HEK293T (cell line): ENCODE measurements at regions not wholly inside any gene's neighbourhood (a gene's known extent, or its start where the extent isn't known, plus 50 kb on each side); places are given as distances from the start of the nearest gene placed in this dataset.

Experiments used
- FOXA1 ChIP-seq: fragments of 450-650 bp; IDR thresholded peaks from 2 replicates; pipeline ENCODE4 v1.6.1; 2016; ENCODE audit warnings: mild to moderate bottlenecking
- L3MBTL2 ChIP-seq: fragments of 450-650 bp; conservative IDR thresholded peaks from 2 replicates; pipeline ENCODE4 v1.6.1; 2016; ENCODE audit warnings: mild to moderate bottlenecking

DNA sequence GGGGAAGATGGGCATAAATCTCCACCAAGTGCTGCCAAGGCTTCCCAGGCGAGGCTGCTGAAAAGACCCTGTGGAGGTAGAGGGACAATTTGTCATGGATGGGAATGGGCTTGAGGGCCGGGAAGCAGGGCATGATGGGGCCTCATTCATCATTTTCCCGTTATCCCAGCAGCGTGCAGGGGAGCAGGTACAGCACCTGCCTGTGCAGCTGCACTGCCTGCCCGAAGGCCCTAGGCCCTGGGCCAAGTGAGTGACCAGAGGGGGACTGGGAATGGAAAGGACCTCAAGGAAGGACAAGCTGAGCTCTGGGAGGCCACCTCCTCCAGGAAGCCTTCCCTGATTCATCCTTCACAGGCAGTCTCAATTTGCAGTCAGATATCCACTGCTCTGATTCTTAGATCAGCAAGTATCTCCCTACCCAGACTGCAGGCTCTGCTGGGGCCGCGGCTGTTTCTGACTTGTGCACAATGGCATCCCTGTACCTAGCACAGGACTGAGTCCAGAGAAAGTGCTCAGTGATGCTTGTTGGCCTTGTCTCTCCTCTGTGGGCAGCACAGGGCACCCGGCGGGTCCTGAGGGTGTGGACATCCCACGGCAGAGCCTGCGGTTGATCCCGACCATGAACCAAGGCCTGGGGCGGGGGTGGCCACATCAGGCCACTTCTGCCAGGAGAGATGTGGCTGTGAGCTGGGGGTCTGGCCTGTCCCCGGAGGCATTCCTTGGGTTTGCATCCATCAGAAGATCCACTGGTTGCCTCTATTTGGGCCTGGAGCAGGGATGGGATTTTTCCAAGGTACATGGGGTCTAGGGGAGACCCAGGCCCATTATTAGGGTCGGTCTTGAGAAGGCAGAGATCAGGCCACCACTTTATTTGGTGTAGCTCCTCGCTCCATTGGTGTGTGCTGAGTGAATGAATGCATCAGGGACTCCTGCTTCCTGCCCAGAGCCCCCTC lies 167.3 kb upstream of the RTL1 start:
- no peak for TF ChIP-seq FOXA1
- TF ChIP-seq L3MBTL2, result no peak
